Jurkat, Clone E6-1 (cell line): ENCODE measurements at regions not wholly inside any gene's neighbourhood (a gene's known extent, or its start where the extent isn't known, plus 50 kb on each side); places are given as distances from the start of the nearest gene placed in this dataset.

Experiments used
- DNase-seq: peaks from one replicate; pipeline ENCODE4 v3.0.0-alpha.2; 2011; ENCODE audit warnings: low read depth, low spot score
- H3K4me3 ChIP-seq: 2 replicates; pipeline ENCODE4 v1.5.1; 2011; ENCODE audit warnings: mild to moderate bottlenecking, low read length, control low read depth, moderate library complexity

DNA sequence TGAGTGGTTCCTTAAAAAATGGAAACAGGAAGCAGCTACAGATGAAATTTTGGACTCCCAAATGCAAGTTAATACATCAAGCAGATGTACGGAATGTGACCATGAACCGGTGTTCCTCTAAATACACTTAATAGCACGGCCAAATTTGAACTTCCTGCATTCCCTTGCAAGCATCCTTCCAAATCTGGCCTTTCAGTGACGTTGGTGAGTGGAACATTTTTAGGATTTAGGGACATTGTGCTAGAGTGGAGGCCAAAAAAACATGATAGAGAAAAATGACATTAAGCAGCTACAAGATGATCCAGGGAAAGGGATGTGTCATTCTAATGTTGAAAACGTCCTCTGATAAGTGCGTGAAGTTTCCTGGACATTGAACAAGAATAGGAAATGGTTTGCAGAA is 62.1 kb downstream of the CTAGE1 start:
- H3K4me3 ChIP-seq = no peak overlapping the region
- no peak for DNase-seq

DNA sequence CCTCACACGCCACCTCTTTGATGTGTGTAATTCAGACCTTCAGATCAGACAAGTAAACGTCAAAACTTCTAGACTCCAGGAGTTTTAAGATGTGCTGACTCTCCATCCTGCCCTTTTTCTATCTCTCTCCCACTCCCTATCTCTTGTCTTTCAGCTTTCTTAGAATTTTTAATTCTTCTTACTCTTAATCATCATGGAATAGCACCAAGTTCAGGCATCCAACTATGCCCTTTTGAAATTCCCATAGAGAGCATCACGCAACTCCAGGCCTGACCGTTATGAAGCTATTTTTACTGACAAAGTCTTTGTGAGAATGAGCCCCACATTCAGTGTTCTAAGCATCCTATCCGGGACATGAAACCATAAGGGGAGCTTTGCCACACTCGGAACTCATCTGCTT is 62.6 kb downstream of the CTAGE1 start:
- DNase-seq = no peak
- H3K4me3 ChIP-seq = no peak overlapping the region

DNA sequence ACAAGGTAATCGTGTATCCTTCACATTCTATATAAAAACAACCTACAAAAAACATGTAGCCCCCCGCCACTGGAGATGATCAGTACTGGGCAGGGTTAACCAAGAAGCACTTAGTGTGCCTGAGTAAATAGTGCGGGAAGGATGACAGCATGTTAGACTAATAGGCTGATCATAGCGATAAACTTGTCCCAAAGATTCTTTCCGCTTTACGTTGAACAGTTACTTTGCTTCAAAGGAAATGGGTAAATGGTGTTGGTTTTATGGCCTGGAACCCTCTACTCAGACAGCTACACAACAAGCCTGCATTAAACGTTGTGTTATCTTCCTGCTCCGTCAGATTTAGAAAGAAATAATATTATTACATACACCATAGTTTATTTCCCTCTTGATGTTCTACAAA is 67.7 kb downstream of the CTAGE1 start:
- H3K4me3 ChIP-seq = no peak overlapping the region
- DNase-seq = no peak

GRCh38 chr18:22349317-22349898 is 68.3 kb downstream of the CTAGE1 start:
- H3K4me3 ChIP-seq = no peak overlapping the region
- DNase-seq = no peak

GRCh38 chr18:22348521-22349316 is 69.0 kb downstream of the CTAGE1 start:
- no peak for DNase-seq
- H3K4me3 ChIP-seq = no peak overlapping the region

DNA sequence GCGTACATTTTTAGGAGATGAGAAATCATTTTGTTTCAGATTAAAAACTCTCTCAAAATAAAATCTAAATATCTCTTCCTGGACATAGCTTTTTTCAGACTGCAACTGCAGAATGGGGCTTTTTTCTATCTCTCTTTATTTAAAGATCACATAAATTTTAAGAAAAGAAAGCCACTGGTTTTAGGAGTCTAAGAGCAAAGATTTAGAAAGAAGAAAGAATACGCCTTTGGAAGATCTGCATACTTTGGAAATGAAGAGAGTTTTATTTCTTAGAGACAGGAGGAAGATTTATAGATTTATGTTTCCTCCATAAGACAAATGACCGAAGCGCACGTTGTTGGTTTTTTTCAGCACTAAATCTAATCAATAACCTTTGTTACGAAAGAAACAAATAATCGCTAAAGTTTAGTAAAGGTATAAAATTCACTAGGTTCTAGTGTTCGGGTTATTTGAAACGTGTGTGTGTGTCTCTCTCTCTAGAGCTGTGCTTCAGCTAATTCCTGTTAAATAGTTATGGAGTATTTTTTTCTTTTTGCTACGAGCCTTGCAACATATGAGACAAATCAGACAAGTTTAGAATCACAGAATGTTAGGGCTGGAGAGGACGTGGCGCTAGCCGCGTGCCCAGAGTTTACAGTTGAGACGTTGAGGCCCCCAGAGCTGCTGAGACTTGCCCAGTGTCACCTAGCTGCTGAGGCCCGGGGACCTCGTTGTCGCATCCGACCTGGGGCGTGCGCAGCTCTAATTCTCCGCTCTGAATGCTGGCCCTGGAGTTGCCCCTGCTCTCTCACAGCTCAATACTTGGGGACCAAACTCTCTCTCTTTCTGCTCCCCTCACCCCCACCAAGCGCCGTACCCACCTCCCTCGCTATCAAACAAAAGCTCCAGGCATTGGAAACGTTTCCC is 69.9 kb downstream of the CTAGE1 start:
- no peak overlapping the region for H3K4me3 ChIP-seq
- no peak for DNase-seq

DNA sequence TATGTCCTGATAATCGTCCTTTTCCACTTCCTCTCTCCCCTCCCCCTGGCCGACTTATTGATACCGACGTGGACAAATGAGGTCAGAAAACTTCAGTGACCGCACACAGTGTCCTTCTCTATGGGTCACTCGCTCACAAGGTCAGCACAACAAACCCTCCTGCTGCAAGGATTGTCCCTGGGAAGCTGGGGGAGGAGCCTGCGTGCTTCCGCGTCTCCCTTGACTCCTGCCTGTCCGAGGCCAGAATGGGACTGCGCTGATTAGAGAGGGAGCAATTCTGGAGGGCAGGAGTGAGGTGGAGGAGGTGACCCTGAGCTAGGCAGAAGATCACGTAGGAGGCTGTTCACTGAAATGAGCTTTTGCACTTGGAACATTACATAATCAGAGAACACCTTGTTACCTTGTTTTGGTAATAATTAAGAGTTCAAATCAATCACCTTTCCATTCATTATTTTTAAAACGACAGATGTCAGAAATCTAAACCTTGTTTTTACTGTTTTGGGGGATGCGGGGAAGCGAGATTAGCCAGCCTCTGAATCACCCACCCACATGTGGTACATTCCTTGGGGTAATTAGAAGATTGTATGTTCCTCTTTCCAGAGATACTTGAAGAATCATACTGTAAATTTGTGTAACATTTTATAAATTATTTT is 70.6 kb downstream of the CTAGE1 start:
- DNase-seq = no peak
- no peak overlapping the region for H3K4me3 ChIP-seq

GRCh38 chr18:22346401-22346952 is 71.2 kb downstream of the CTAGE1 start:
- H3K4me3 ChIP-seq = no peak overlapping the region
- DNase-seq = peak; percentile 39

DNA sequence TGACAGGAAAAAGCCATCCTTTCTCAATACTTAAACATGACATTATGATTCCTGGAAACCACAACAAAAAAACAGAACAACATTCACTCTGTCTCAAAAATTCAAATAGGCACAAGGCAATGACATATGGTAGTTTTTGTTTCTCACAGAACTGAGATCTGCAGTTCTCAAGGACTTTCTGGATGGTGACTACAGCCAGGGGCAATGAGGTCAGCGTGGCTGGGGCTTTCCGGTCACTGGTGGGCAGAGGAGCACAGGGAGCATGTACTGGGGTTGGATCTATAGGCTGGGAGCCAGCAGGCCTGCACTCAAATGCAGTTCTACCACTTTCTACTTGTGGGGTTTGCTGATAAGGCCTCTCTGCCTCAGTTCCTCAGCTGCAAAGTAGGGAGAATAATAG is 72.0 kb downstream of the CTAGE1 start:
- no peak for DNase-seq

GRCh38 chr18:22344908-22345670 is 72.6 kb downstream of the CTAGE1 start:
- no peak for DNase-seq
- H3K4me3 ChIP-seq = no peak overlapping the region

More for the DNA sequence above, 72.0 kb downstream of the CTAGE1 start:
- no peak overlapping the region for H3K4me3 ChIP-seq

DNA sequence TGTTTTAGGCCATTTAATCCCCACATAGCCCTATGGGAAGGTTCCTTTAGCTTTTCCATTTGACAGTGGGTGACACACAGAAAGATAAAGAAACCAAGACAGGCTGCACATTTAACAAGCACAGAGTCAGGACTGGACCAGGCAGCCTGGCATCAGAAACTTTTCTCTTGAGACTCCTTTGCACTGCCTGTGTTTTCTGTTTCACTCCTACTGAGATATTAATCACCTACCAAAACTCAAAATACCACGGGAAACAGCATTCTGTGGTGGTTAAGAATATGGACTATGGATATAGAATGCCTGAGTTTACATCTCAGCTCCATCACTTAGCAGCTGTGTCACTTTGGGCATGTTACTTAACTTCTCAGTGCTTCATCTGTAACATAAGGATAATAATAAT is 73.3 kb downstream of the CTAGE1 start:
- no peak overlapping the region for H3K4me3 ChIP-seq
- DNase-seq = no peak

- H3K4me3 ChIP-seq = no peak overlapping the region
- DNase-seq = no peak
Observed at GRCh38 chr18:22343613-22344012, 74.1 kb downstream of the CTAGE1 start.

DNA sequence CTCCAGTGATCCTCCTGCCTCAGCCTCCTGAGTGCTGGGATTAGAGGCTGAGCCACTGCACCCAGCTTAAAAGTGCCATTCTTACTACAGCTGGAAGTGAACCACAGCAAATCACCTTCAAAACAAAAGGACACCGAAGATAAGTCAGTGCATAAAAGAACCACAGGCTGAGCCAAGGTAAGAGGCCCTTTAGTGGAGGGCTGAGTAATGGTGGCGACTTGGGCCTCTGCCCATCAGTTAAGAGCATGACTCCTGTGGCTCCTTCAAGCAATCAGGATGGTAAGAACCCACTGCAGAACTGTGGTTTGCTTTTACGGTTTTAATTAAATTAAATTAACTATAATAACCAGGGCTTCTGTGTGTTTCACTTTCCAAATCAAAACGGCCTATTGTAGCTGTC is 75.1 kb downstream of the CTAGE1 start:
- H3K4me3 ChIP-seq = no peak overlapping the region
- no peak for DNase-seq

GRCh38 chr18:22340331-22340730 is 77.4 kb downstream of the CTAGE1 start:
- H3K4me3 ChIP-seq = no peak overlapping the region
- DNase-seq = no peak

GRCh38 chr18:22339913-22340312 is 77.8 kb downstream of the CTAGE1 start:
- H3K4me3 ChIP-seq = no peak overlapping the region
- no peak for DNase-seq

GRCh38 chr18:22337833-22338232 is 79.9 kb downstream of the CTAGE1 start:
- H3K4me3 ChIP-seq = no peak overlapping the region
- no peak for DNase-seq

DNA sequence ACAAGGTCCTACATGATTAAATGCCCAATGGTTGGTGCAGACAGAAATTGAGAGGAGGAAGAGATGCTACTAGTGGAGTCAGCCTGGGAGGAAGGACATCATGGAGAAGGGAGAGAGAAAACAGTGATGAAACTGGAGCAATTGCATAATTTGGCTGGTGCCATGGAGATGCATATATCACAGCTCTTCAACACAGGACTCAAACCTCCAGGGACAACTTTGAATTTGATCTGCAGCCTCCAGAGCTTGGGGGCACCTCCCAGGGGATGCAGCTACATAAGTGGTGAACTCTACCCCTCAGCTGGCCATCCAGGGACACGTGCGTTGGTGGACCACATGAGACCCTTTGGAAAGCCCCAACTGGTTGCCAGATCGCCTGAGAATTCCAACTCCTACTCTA is 80.4 kb downstream of the CTAGE1 start:
- no peak overlapping the region for H3K4me3 ChIP-seq
- no peak for DNase-seq

- H3K4me3 ChIP-seq = no peak overlapping the region
- no peak for DNase-seq
Observed at GRCh38 chr18:22336406-22336805, 81.3 kb downstream of the CTAGE1 start.
